ENCODE measurements at regions not wholly inside any gene's neighbourhood (a gene's known extent, or its start where the extent isn't known, plus 50 kb on each side); places are given as distances from the start of the nearest gene placed in this dataset.

DNA sequence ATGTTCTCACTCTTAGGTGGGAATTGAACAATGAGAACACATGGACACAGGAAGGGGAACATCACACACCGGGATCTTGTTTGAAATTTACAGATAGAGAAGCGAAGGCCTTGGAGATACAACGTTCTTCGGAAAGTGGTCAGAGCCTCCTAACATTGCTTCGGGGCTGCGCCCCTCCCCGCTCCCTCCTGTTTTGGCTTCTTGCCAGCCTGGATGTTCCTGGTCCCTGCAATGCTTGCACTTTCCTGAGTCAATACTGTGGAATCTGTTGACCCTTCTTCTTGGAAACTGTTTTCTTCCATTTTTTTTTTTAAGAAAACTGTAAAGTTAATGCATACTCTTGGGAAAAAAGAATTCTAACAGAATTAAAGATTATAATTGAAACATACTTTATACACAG is 360.8 kb downstream of the SOCS6 start:
- TF ChIP-seq ZNF384 (IDR thresholded peaks at IDR 0.05) (no peak), SUZ12 (IDR thresholded peaks at IDR 0.05) (no peak), TARDBP (IDR thresholded peaks at IDR 0.05) (no peak), ARNT (IDR thresholded peaks at IDR 0.05) (no peak), FOXM1 (IDR thresholded peaks at IDR 0.05; ENCODE audit: borderline replicate concordance) (no peak)
